ENCODE measurements at regions not wholly inside any gene's neighbourhood (a gene's known extent, or its start where the extent isn't known, plus 50 kb on each side); places are given as distances from the start of the nearest gene placed in this dataset.

- Histone ChIP-seq H4K20me1 (ENCODE audit: insufficient read depth) (no peaks in the 10 kb centered on the region), H3K4me3 (no peak overlapping the region), H3K9me3 (ENCODE audit: insufficient read depth, low read depth) (no peaks in the 10 kb centered on the region), H3K4me2 (no peak overlapping the region), H3K27ac (no peak overlapping the region), H3F3A (ENCODE audit: insufficient read depth, low read depth) (no peaks in the 10 kb centered on the region), H3K4me1 (replicated peaks; ENCODE audit: insufficient read depth) (no peaks in the 10 kb centered on the region), H3K36me3 (ENCODE audit: low read depth) (no peaks in the 10 kb centered on the region), H2AFZ (no peak overlapping the region), H3K79me2 (ENCODE audit: low read depth) (no peaks in the 10 kb centered on the region), H3K9me2 (ENCODE audit: insufficient read depth) (no peaks in the 10 kb centered on the region), H3K27me3 (ENCODE audit: insufficient read depth, low read depth) (peaks cover 36% of the 10 kb centered on the region; the same call in 1 of the 2 replicates)
- ChIA-PET CTCF (no interaction called here), POLR2A (ENCODE audit: unreplicated experiment) (no interaction called here)
- TF ChIP-seq EZH2 (IDR thresholded peaks at IDR 0.05; ENCODE audit: low read depth): no peak
- TF ChIP-seq CTCF (conservative IDR thresholded peaks at IDR 0.05): no peak
- DNase-seq: no peak
- BruUV-seq (replicated peaks): no TSS peak
- intact Hi-C loops (cut with micrococcal nuclease; ENCODE audit: unreplicated experiment): loop anchor here (5.0 to 10.0 kb wide), 2 partner anchors 651 to 759 kb away; partner anchors contain the start of gene SMIM15
Observed at GRCh38 chr5:61816146-61816545, 484.1 kb downstream of the ZSWIM6 start.

- peaks cover 32% of the 10 kb centered on the region; the same call in 1 of the 2 replicates for H3K27me3 ChIP-seq (ENCODE audit: insufficient read depth, low read depth)
Observed at GRCh38 chr5:61816585-61817450, 484.8 kb downstream of the ZSWIM6 start.

More at GRCh38 chr5:61816585-61817450, 484.8 kb downstream of the ZSWIM6 start:
- H2AFZ ChIP-seq: no peak overlapping the region
- intact Hi-C loops (cut with micrococcal nuclease; ENCODE audit: unreplicated experiment): loop anchor here (5.0 to 10.0 kb wide), 2 partner anchors 652 to 760 kb away; partner anchors contain the start of gene SMIM15
- H3K4me2 ChIP-seq: no peak overlapping the region
- H4K20me1 ChIP-seq (ENCODE audit: insufficient read depth): no peaks in the 10 kb centered on the region
- no peak for TF ChIP-seq EZH2 (IDR thresholded peaks at IDR 0.05; ENCODE audit: low read depth)
- TF ChIP-seq CTCF (conservative IDR thresholded peaks at IDR 0.05): no peak
- POLR2A ChIA-PET (ENCODE audit: unreplicated experiment): interaction anchor here (0.6 kb wide), 1 partner anchor 485 kb away, joined by 4 read pairs; no protein-coding TSS in a partner anchor
- no peaks in the 10 kb centered on the region for H3K9me3 ChIP-seq (ENCODE audit: insufficient read depth, low read depth)
- H3K4me3 ChIP-seq: no peak overlapping the region
- H3K4me1 ChIP-seq (replicated peaks; ENCODE audit: insufficient read depth): no peaks in the 10 kb centered on the region
- no peak for DNase-seq
- no peaks in the 10 kb centered on the region for H3K79me2 ChIP-seq (ENCODE audit: low read depth)
- H3K36me3 ChIP-seq (ENCODE audit: low read depth): no peaks in the 10 kb centered on the region
- CTCF ChIA-PET: interaction anchor here (0.6 kb wide), 1 partner anchor 764 kb away, joined by 3 read pairs; no protein-coding TSS in a partner anchor
- H3K9me2 ChIP-seq (ENCODE audit: insufficient read depth): no peaks in the 10 kb centered on the region
- no peaks in the 10 kb centered on the region for H3F3A ChIP-seq (ENCODE audit: insufficient read depth, low read depth)
- no peak overlapping the region for H3K27ac ChIP-seq
- BruUV-seq (replicated peaks): no TSS peak
